NB4 (cell line): ENCODE measurements at regions not wholly inside any gene's neighbourhood (a gene's known extent, or its start where the extent isn't known, plus 50 kb on each side); places are given as distances from the start of the nearest gene placed in this dataset.

Experiments used
- MYC ChIP-seq: IDR thresholded peaks from 2 replicates; pipeline ENCODE4 v1.6.1; 2011; ENCODE audit warnings: low read depth, low read length
- TF ChIP-seq, protein P1 (sequence below): IDR thresholded peaks from one replicate; pipeline ENCODE4 v1.5.1; 2012; ENCODE audit warnings: low read depth, low read length

DNA sequence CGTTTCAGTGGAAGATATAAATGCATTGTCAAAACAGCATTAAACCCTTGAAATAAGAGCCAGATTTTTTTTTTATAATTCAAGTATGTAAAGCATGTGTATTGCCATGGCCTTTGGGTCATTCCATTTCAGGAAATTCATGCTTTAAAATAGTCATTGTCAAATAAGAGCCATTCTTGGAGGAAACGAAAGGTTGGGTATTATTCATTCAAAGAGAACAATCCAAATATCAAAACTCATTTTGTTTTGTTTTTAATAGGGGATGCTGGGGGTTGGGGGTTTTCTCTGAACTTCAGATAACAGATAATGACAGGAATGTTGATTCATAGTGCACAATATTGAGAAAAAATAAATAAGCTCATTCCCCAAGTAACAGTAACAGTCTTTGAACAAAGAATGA, 174.4 kb upstream of the NUDT4 start:
- TF ChIP-seq, protein P1, sequence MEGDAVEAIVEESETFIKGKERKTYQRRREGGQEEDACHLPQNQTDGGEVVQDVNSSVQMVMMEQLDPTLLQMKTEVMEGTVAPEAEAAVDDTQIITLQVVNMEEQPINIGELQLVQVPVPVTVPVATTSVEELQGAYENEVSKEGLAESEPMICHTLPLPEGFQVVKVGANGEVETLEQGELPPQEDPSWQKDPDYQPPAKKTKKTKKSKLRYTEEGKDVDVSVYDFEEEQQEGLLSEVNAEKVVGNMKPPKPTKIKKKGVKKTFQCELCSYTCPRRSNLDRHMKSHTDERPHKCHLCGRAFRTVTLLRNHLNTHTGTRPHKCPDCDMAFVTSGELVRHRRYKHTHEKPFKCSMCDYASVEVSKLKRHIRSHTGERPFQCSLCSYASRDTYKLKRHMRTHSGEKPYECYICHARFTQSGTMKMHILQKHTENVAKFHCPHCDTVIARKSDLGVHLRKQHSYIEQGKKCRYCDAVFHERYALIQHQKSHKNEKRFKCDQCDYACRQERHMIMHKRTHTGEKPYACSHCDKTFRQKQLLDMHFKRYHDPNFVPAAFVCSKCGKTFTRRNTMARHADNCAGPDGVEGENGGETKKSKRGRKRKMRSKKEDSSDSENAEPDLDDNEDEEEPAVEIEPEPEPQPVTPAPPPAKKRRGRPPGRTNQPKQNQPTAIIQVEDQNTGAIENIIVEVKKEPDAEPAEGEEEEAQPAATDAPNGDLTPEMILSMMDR: no peak
- TF ChIP-seq MYC: no peak
